GM23338 (cell line): ENCODE measurements at regions not wholly inside any gene's neighbourhood (a gene's known extent, or its start where the extent isn't known, plus 50 kb on each side); places are given as distances from the start of the nearest gene placed in this dataset.

Experiments
- ATAC-seq: fragments of 200-7000 bp; cut with Tn5 transposase; 3 replicates; pipeline ENCODE4 v1.9.1; 2020
- DNase-seq: peaks from one replicate; pipeline ENCODE4 v3.0.0-alpha.2; 2015; ENCODE audit warnings: low spot score
- H2AFZ ChIP-seq: fragments of 200-600 bp; sonication (generic); 2 replicates; pipeline ENCODE4 v1.8.0; 2016; ENCODE audit warnings: antibody characterized with exemption, mild to moderate bottlenecking, moderate library complexity
- H3F3A ChIP-seq: fragments of 200-600 bp; sonication (generic); replicated peaks from 2 replicates; pipeline ENCODE4 v1.8.0; 2017; ENCODE audit warnings: antibody characterized with exemption, mixed run types, low read depth
- H3K27ac ChIP-seq: fragments of 200-600 bp; sonication (generic); 2 replicates; pipeline ENCODE4 v1.6.1; 2016; ENCODE audit warnings: low read depth
- H3K27me3 ChIP-seq: fragments of 200-600 bp; sonication (generic); 2 replicates; pipeline ENCODE4 v1.8.0; 2016; ENCODE audit warnings: mild to moderate bottlenecking, mixed run types, moderate library complexity; ENCODE audit not compliant: insufficient read depth
- H3K36me3 ChIP-seq: fragments of 200-600 bp; sonication (generic); 2 replicates; pipeline ENCODE4 v1.8.0; 2016; ENCODE audit warnings: mild to moderate bottlenecking; ENCODE audit not compliant: insufficient read depth
- H3K4me1 ChIP-seq: fragments of 200-600 bp; sonication (generic); 2 replicates; pipeline ENCODE4 v1.8.0; 2016; ENCODE audit warnings: mild to moderate bottlenecking, moderate library complexity; ENCODE audit not compliant: insufficient read depth
- H3K4me2 ChIP-seq: fragments of 200-600 bp; sonication (generic); 2 replicates; pipeline ENCODE4 v1.7.1; 2017; ENCODE audit warnings: mixed run types
- H3K4me3 ChIP-seq: fragments of 200-600 bp; sonication (generic); 2 replicates; pipeline ENCODE4 v1.6.1; 2016; ENCODE audit warnings: mixed run types
- H3K79me2 ChIP-seq: fragments of 200-600 bp; sonication (generic); replicated peaks from 2 replicates; pipeline ENCODE4 v1.8.0; 2017; ENCODE audit warnings: mild to moderate bottlenecking; ENCODE audit not compliant: insufficient read depth
- H3K9me2 ChIP-seq: fragments of 200-600 bp; sonication (generic); 2 replicates; pipeline ENCODE4 v1.8.0; 2017; ENCODE audit not compliant: insufficient read depth
- H4K20me1 ChIP-seq: fragments of 200-600 bp; sonication (generic); replicated peaks from 2 replicates; pipeline ENCODE4 v1.8.0; 2017; ENCODE audit warnings: mild to moderate bottlenecking; ENCODE audit not compliant: insufficient read depth
- H3K27ac Mint-ChIP-seq: 2 replicates; pipeline ENCODE4 v1.8.0; 2020; ENCODE audit warnings: inconsistent platforms, mild to moderate bottlenecking, moderate library complexity, mixed read lengths
- H3K27me3 Mint-ChIP-seq: 3 replicates; pipeline ENCODE4 v1.8.0; 2022; ENCODE audit warnings: low read depth, mild to moderate bottlenecking, moderate library complexity, mixed read lengths, inconsistent platforms; ENCODE audit not compliant: insufficient read depth, poor library complexity
- H3K36me3 Mint-ChIP-seq: 3 replicates; pipeline ENCODE4 v1.8.0; 2021; ENCODE audit warnings: low read depth, mild to moderate bottlenecking, inconsistent platforms, moderate library complexity, mixed read lengths
- H3K4me1 Mint-ChIP-seq: 3 replicates; pipeline ENCODE4 v1.8.0; 2020; ENCODE audit warnings: mild to moderate bottlenecking, inconsistent platforms, mixed read lengths
- H3K4me3 Mint-ChIP-seq: 3 replicates; pipeline ENCODE4 v1.8.0; 2021; ENCODE audit warnings: moderate library complexity, mild to moderate bottlenecking, inconsistent platforms, mixed read lengths
- H3K9me3 Mint-ChIP-seq: 3 replicates; pipeline ENCODE4 v1.8.0; 2020; ENCODE audit warnings: moderate library complexity, mild to moderate bottlenecking, inconsistent platforms, mixed read lengths
- EZH2 ChIP-seq: fragments of 200-600 bp; sonication (generic); IDR thresholded peaks from one replicate; pipeline ENCODE4 v1.8.0; 2017; ENCODE audit warnings: antibody characterized with exemption, mild to moderate bottlenecking, low read depth; ENCODE audit not compliant: unreplicated experiment
- EZH2phosphoT487 ChIP-seq: fragments of 200-600 bp; sonication (generic); IDR thresholded peaks from one replicate; pipeline ENCODE4 v1.8.1; 2018; ENCODE audit warnings: antibody characterized with exemption; ENCODE audit not compliant: unreplicated experiment
- JUNB ChIP-seq: IDR thresholded peaks from one replicate; pipeline ENCODE4 v1.6.1; 2016; ENCODE audit warnings: antibody characterized with exemption; ENCODE audit not compliant: unreplicated experiment
- NANOG ChIP-seq: IDR thresholded peaks from 2 replicates; pipeline ENCODE4 v1.6.1; 2016; ENCODE audit warnings: antibody characterized with exemption, borderline replicate concordance
- POLR2AphosphoS5 ChIP-seq: IDR thresholded peaks from 2 replicates; pipeline ENCODE4 v1.6.1; 2016; ENCODE audit warnings: antibody characterized with exemption, low read depth
- STAT1 ChIP-seq: IDR thresholded peaks from one replicate; pipeline ENCODE4 v1.6.1; 2016; ENCODE audit warnings: antibody characterized with exemption; ENCODE audit not compliant: unreplicated experiment
- ZNF114 ChIP-seq: fragments of 250-450 bp; sonication (Bioruptor Pico); IDR thresholded peaks from 2 replicates; pipeline ENCODE4 v1.5.0; 2020; ENCODE audit warnings: mild to moderate bottlenecking, moderate library complexity
- ZNF331 ChIP-seq: fragments of 250-450 bp; sonication (Bioruptor Pico); IDR thresholded peaks from 2 replicates; pipeline ENCODE4 v1.5.0; 2020; ENCODE audit warnings: low read depth, mild to moderate bottlenecking, moderate library complexity
- TF ChIP-seq, protein P1 (sequence below), 2 experiments: fragments of 200-600 bp in 1 of 2; sonication (generic) in 1 of 2; conservative IDR thresholded peaks; 2 replicates each; pipeline versions ENCODE4 v1.5.1 to v1.6.1; 2016 to 2017; ENCODE audit warnings: antibody characterized with exemption in 2 of 2, low read depth in 2 of 2, mild to moderate bottlenecking in 2 of 2, moderate library complexity in 1 of 2
- TF ChIP-seq, protein P2 (sequence below): IDR thresholded peaks from one replicate; pipeline ENCODE4 v1.6.1; 2018; ENCODE audit warnings: antibody characterized with exemption; ENCODE audit not compliant: unreplicated experiment
- TF ChIP-seq, protein P3 (sequence below): IDR thresholded peaks from 2 replicates; pipeline ENCODE4 v1.6.1; 2016; ENCODE audit warnings: antibody characterized with exemption

DNA sequence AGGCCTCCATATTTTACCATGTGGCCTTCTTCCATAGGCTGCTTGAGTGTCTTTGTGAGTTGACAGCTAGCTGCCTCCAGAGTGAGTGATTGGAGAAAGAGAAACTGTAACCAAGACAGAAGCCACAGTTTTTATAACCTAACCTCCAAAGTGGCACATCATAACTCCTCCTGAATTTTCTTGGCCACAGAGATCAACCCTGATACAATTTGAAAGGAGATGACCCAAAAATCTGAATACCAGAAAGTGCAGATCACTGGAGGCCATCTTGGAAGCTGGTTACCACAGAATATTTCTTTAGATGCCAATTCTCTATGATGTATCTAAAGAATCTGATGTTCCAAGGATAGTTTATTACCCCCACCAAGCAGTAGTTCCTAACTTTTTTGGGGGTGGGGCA is 254.3 kb upstream of the PDE4D start (continued):
- TF ChIP-seq, protein P1, sequence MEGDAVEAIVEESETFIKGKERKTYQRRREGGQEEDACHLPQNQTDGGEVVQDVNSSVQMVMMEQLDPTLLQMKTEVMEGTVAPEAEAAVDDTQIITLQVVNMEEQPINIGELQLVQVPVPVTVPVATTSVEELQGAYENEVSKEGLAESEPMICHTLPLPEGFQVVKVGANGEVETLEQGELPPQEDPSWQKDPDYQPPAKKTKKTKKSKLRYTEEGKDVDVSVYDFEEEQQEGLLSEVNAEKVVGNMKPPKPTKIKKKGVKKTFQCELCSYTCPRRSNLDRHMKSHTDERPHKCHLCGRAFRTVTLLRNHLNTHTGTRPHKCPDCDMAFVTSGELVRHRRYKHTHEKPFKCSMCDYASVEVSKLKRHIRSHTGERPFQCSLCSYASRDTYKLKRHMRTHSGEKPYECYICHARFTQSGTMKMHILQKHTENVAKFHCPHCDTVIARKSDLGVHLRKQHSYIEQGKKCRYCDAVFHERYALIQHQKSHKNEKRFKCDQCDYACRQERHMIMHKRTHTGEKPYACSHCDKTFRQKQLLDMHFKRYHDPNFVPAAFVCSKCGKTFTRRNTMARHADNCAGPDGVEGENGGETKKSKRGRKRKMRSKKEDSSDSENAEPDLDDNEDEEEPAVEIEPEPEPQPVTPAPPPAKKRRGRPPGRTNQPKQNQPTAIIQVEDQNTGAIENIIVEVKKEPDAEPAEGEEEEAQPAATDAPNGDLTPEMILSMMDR (conservative IDR thresholded peaks at IDR 0.05; ENCODE audit: low read depth in 2 of 2) = no peak
- TF ChIP-seq POLR2AphosphoS5 (no peak), JUNB (no peak), ZNF114 (CRISPR knock-in tag) (no peak), STAT1 (no peak), EZH2 (no peak), ZNF331 (CRISPR knock-in tag) (no peak), NANOG (no peak), EZH2phosphoT487 (no peak)
- TF ChIP-seq, protein P2, sequence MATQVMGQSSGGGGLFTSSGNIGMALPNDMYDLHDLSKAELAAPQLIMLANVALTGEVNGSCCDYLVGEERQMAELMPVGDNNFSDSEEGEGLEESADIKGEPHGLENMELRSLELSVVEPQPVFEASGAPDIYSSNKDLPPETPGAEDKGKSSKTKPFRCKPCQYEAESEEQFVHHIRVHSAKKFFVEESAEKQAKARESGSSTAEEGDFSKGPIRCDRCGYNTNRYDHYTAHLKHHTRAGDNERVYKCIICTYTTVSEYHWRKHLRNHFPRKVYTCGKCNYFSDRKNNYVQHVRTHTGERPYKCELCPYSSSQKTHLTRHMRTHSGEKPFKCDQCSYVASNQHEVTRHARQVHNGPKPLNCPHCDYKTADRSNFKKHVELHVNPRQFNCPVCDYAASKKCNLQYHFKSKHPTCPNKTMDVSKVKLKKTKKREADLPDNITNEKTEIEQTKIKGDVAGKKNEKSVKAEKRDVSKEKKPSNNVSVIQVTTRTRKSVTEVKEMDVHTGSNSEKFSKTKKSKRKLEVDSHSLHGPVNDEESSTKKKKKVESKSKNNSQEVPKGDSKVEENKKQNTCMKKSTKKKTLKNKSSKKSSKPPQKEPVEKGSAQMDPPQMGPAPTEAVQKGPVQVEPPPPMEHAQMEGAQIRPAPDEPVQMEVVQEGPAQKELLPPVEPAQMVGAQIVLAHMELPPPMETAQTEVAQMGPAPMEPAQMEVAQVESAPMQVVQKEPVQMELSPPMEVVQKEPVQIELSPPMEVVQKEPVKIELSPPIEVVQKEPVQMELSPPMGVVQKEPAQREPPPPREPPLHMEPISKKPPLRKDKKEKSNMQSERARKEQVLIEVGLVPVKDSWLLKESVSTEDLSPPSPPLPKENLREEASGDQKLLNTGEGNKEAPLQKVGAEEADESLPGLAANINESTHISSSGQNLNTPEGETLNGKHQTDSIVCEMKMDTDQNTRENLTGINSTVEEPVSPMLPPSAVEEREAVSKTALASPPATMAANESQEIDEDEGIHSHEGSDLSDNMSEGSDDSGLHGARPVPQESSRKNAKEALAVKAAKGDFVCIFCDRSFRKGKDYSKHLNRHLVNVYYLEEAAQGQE = no peak
- TF ChIP-seq, protein P3, sequence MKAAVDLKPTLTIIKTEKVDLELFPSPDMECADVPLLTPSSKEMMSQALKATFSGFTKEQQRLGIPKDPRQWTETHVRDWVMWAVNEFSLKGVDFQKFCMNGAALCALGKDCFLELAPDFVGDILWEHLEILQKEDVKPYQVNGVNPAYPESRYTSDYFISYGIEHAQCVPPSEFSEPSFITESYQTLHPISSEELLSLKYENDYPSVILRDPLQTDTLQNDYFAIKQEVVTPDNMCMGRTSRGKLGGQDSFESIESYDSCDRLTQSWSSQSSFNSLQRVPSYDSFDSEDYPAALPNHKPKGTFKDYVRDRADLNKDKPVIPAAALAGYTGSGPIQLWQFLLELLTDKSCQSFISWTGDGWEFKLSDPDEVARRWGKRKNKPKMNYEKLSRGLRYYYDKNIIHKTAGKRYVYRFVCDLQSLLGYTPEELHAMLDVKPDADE = no peak

DNA sequence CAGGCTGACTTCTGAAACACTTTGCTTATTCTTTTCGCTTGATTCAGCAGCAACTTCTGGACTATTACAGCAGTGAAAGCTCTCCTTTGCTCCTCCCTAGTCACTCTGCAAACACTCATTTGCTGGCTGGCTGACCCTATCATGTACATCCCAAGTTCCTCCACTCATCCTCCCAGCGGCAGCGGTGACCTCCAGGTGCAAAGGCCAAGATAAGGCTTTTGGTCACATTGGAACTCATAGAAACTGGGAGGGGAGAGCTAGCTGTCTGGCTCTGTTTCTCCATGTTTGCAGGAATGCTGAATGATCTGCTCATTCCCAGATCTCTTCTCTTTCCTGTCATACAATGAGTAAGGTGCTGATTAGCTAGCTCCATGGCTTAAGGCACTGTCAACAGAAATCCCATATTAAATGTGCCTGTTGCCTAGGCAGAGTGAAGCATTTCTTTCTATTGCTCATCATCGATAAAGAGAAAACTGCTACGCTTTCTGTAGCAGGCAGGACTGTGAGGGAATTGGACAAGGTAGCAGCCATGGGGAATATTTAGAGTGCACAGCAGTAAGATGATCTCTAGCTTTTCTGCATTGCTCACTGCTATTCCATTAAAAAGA is 250.5 kb upstream of the PDE4D start:
- Mint-ChIP-seq H3K4me1 (no peaks in the 10 kb centered on the region), H3K27me3 (no peaks in the 10 kb centered on the region), H3K9me3 (0 out of 3 replicates have a peak, but pooled peaks cover 1% of the 10 kb centered on the region), H3K27ac (no peak overlapping the region), H3K36me3 (no peaks in the 10 kb centered on the region), H3K4me3 (no peak overlapping the region)
- Histone ChIP-seq H4K20me1 (no peaks in the 10 kb centered on the region), H3K4me1 (no peaks in the 10 kb centered on the region), H3K27me3 (no peaks in the 10 kb centered on the region), H3K9me2 (no peaks in the 10 kb centered on the region; the same call in 1 of the 2 replicates), H3K79me2 (no peaks in the 10 kb centered on the region), H3K4me3 (no peak overlapping the region), H3F3A (no peaks in the 10 kb centered on the region), H2AFZ (no peak overlapping the region), H3K4me2 (no peak overlapping the region), H3K27ac (no peak overlapping the region), H3K36me3 (no peaks in the 10 kb centered on the region)
- ATAC-seq (no peak), DNase-seq (no peak)
- TF ChIP-seq NANOG = no peak
